ENCODE measurements at regions not wholly inside any gene's neighbourhood (a gene's known extent, or its start where the extent isn't known, plus 50 kb on each side); places are given as distances from the start of the nearest gene placed in this dataset.

GRCh38 chr4:129379429-129379828 lies 283.5 kb downstream of the C4orf33 start:
- no peak for TF ChIP-seq CTCF (IDR thresholded peaks at IDR 0.05; ENCODE audit: insufficient read depth, low read depth, low read length, missing control alignments)
- DNase-seq (ENCODE audit: low read depth) = no peak
- H3K4me3 ChIP-seq (ENCODE audit: low read depth, low read length) = no peak overlapping the region

- DNase-seq (ENCODE audit: low read depth) = no peak
- TF ChIP-seq CTCF (IDR thresholded peaks at IDR 0.05; ENCODE audit: insufficient read depth, low read depth, low read length, missing control alignments) = no peak
- H3K4me3 ChIP-seq (ENCODE audit: low read depth, low read length) = no peak overlapping the region
Measured at GRCh38 chr4:129384974-129385373, 289.0 kb downstream of the C4orf33 start.

DNA sequence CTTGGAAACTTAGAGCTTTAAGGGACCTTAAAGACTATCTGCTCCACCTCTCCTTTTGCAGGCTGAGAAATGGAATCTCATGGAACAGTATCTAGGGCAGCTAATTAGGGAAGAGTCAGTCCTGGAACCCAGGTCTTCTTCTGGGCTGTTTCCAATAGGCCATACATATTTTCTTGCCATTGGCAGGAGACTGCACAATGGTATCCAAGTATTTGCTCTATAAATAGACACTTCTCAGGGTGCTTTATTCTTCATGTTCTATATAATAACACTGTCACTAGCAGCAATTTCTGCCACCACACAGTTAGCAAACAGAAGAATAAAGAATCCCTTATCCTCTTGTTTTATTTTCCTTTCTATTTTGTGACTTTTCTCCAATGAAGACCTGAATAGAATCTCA lies 291.7 kb downstream of the C4orf33 start:
- TF ChIP-seq CTCF (IDR thresholded peaks at IDR 0.05; ENCODE audit: insufficient read depth, low read depth, low read length, missing control alignments) = no peak
- no peak for DNase-seq (ENCODE audit: low read depth)
- H3K4me3 ChIP-seq (ENCODE audit: low read depth, low read length) = no peak overlapping the region

- TF ChIP-seq CTCF (IDR thresholded peaks at IDR 0.05; ENCODE audit: insufficient read depth, low read depth, low read length, missing control alignments) = no peak
- no peak for DNase-seq (ENCODE audit: low read depth)
- no peak overlapping the region for H3K4me3 ChIP-seq (ENCODE audit: low read depth, low read length)
Measured at GRCh38 chr4:129393976-129394375, 298.0 kb downstream of the C4orf33 start.

- no peak overlapping the region for H3K4me3 ChIP-seq (ENCODE audit: low read depth, low read length)
- no peak for TF ChIP-seq CTCF (IDR thresholded peaks at IDR 0.05; ENCODE audit: insufficient read depth, low read depth, low read length, missing control alignments)
- no peak for DNase-seq (ENCODE audit: low read depth)
Measured at GRCh38 chr4:129394635-129395034, 298.7 kb downstream of the C4orf33 start.

GRCh38 chr4:129403848-129404247 lies 307.9 kb downstream of the C4orf33 start:
- H3K4me3 ChIP-seq (ENCODE audit: low read depth, low read length) = no peak overlapping the region
- no peak for TF ChIP-seq CTCF (IDR thresholded peaks at IDR 0.05; ENCODE audit: insufficient read depth, low read depth, low read length, missing control alignments)
- DNase-seq (ENCODE audit: low read depth) = no peak

- no peak for DNase-seq (ENCODE audit: low read depth)
- TF ChIP-seq CTCF (IDR thresholded peaks at IDR 0.05; ENCODE audit: insufficient read depth, low read depth, low read length, missing control alignments) = no peak
- H3K4me3 ChIP-seq (ENCODE audit: low read depth, low read length) = no peak overlapping the region
Measured at GRCh38 chr4:129410115-129410514, 314.2 kb downstream of the C4orf33 start.

Data from GM12865 (cell line).